ENCODE measurements at regions not wholly inside any gene's neighbourhood (a gene's known extent, or its start where the extent isn't known, plus 50 kb on each side); places are given as distances from the start of the nearest gene placed in this dataset.

GRCh38 chr21:41638201-41638790 lies 128.6 kb downstream of the RIPK4 start:
- WGBS = 90% methylated on average over 3 of the region's 3 CpGs
- Histone ChIP-seq H3K4me3 (ENCODE audit: low read depth, low read length) (no peak overlapping the region), H3K36me3 (ENCODE audit: insufficient read depth) (no peaks in the 10 kb centered on the region), H3K27ac (ENCODE audit: low read depth) (no peak overlapping the region), H3K4me1 (ENCODE audit: insufficient read depth) (no peaks in the 10 kb centered on the region)
- DNase-seq (ENCODE audit: extremely low spot score) = no peak

- Histone ChIP-seq H3K36me3 (ENCODE audit: insufficient read depth) (no peaks in the 10 kb centered on the region), H3K4me3 (ENCODE audit: low read depth, low read length) (no peak overlapping the region), H3K27ac (ENCODE audit: low read depth) (no peak overlapping the region), H3K4me1 (ENCODE audit: insufficient read depth) (no peaks in the 10 kb centered on the region)
- WGBS = 55% methylated on average over 12 of the region's 12 CpGs
- no peak for DNase-seq (ENCODE audit: extremely low spot score)
Measured at GRCh38 chr21:41636636-41637630, 129.0 kb upstream of the TMPRSS2 start.

GRCh38 chr21:41635874-41636273 lies 127.9 kb upstream of the TMPRSS2 start:
- H3K36me3 ChIP-seq (ENCODE audit: insufficient read depth) = no peaks in the 10 kb centered on the region
- H3K4me3 ChIP-seq (ENCODE audit: low read depth, low read length) = no peak overlapping the region
- H3K4me1 ChIP-seq (ENCODE audit: insufficient read depth) = no peaks in the 10 kb centered on the region
- no peak for DNase-seq (ENCODE audit: extremely low spot score)
- H3K27ac ChIP-seq (ENCODE audit: low read depth) = no peak overlapping the region

- 69% methylated on average over 9 of the region's 9 CpGs for WGBS
- H3K27ac ChIP-seq (ENCODE audit: low read depth) = no peak overlapping the region
- no peaks in the 10 kb centered on the region for H3K36me3 ChIP-seq (ENCODE audit: insufficient read depth)
- H3K4me1 ChIP-seq (ENCODE audit: insufficient read depth) = no peaks in the 10 kb centered on the region
- no peak for DNase-seq (ENCODE audit: extremely low spot score)
- no peak overlapping the region for H3K4me3 ChIP-seq (ENCODE audit: low read depth, low read length)
Measured at GRCh38 chr21:41634858-41635257, 126.9 kb upstream of the TMPRSS2 start.

GRCh38 chr21:41634211-41634694 lies 126.3 kb upstream of the TMPRSS2 start:
- Histone ChIP-seq H3K36me3 (ENCODE audit: insufficient read depth) (no peaks in the 10 kb centered on the region), H3K27ac (ENCODE audit: low read depth) (no peak overlapping the region), H3K4me1 (ENCODE audit: insufficient read depth) (no peaks in the 10 kb centered on the region), H3K4me3 (ENCODE audit: low read depth, low read length) (no peak overlapping the region)
- no peak for DNase-seq (ENCODE audit: extremely low spot score)
- 65% methylated on average over 6 of the region's 6 CpGs for WGBS

GRCh38 chr21:41633627-41634026 lies 125.7 kb upstream of the TMPRSS2 start:
- H3K4me1 ChIP-seq (ENCODE audit: insufficient read depth) = no peaks in the 10 kb centered on the region
- DNase-seq (ENCODE audit: extremely low spot score) = no peak
- 93% methylated on average over 4 of the region's 4 CpGs for WGBS
- no peaks in the 10 kb centered on the region for H3K36me3 ChIP-seq (ENCODE audit: insufficient read depth)
- no peak overlapping the region for H3K27ac ChIP-seq (ENCODE audit: low read depth)
- H3K4me3 ChIP-seq (ENCODE audit: low read depth, low read length) = no peak overlapping the region

GRCh38 chr21:41632748-41633475 lies 125.0 kb upstream of the TMPRSS2 start:
- Histone ChIP-seq H3K27ac (ENCODE audit: low read depth) (no peak overlapping the region), H3K36me3 (ENCODE audit: insufficient read depth) (no peaks in the 10 kb centered on the region), H3K4me1 (ENCODE audit: insufficient read depth) (no peaks in the 10 kb centered on the region), H3K4me3 (ENCODE audit: low read depth, low read length) (no peak overlapping the region)
- DNase-seq (ENCODE audit: extremely low spot score) = no peak
- 63% methylated on average over 12 of the region's 12 CpGs for WGBS

GRCh38 chr21:41631564-41632461 lies 123.9 kb upstream of the TMPRSS2 start:
- Histone ChIP-seq H3K27ac (ENCODE audit: low read depth) (no peak overlapping the region), H3K4me1 (ENCODE audit: insufficient read depth) (no peaks in the 10 kb centered on the region), H3K4me3 (ENCODE audit: low read depth, low read length) (no peak overlapping the region), H3K36me3 (ENCODE audit: insufficient read depth) (no peaks in the 10 kb centered on the region)
- DNase-seq (ENCODE audit: extremely low spot score) = no peak
- WGBS = 74% methylated on average over 14 of the region's 14 CpGs

- H3K36me3 ChIP-seq (ENCODE audit: insufficient read depth) = no peaks in the 10 kb centered on the region
- no peaks in the 10 kb centered on the region for H3K4me1 ChIP-seq (ENCODE audit: insufficient read depth)
- no peak for DNase-seq (ENCODE audit: extremely low spot score)
- H3K27ac ChIP-seq (ENCODE audit: low read depth) = no peak overlapping the region
- 91% methylated on average over 17 of the region's 17 CpGs for WGBS
- no peak overlapping the region for H3K4me3 ChIP-seq (ENCODE audit: low read depth, low read length)
Measured at GRCh38 chr21:41630917-41631316, 123.0 kb upstream of the TMPRSS2 start.

GRCh38 chr21:41630249-41630648 lies 122.3 kb upstream of the TMPRSS2 start:
- no peak for DNase-seq (ENCODE audit: extremely low spot score)
- Histone ChIP-seq H3K4me1 (ENCODE audit: insufficient read depth) (no peaks in the 10 kb centered on the region), H3K4me3 (ENCODE audit: low read depth, low read length) (no peak overlapping the region), H3K36me3 (ENCODE audit: insufficient read depth) (no peaks in the 10 kb centered on the region), H3K27ac (ENCODE audit: low read depth) (no peak overlapping the region)
- 75% methylated on average over 14 of the region's 14 CpGs for WGBS

- Histone ChIP-seq H3K27ac (ENCODE audit: low read depth) (no peak overlapping the region), H3K36me3 (ENCODE audit: insufficient read depth) (no peaks in the 10 kb centered on the region), H3K4me1 (ENCODE audit: insufficient read depth) (no peaks in the 10 kb centered on the region), H3K4me3 (ENCODE audit: low read depth, low read length) (no peak overlapping the region)
- 49% methylated on average over 4 of the region's 4 CpGs for WGBS
- no peak for DNase-seq (ENCODE audit: extremely low spot score)
Measured at GRCh38 chr21:41628256-41628655, 120.3 kb upstream of the TMPRSS2 start.

- Histone ChIP-seq H3K36me3 (ENCODE audit: insufficient read depth) (no peaks in the 10 kb centered on the region), H3K4me1 (ENCODE audit: insufficient read depth) (no peaks in the 10 kb centered on the region), H3K4me3 (ENCODE audit: low read depth, low read length) (no peak overlapping the region), H3K27ac (ENCODE audit: low read depth) (no peak overlapping the region)
- no peak for DNase-seq (ENCODE audit: extremely low spot score)
- WGBS = 95% methylated on average over 2 of the region's 2 CpGs
Measured at GRCh38 chr21:41627428-41627827, 119.5 kb upstream of the TMPRSS2 start.

GRCh38 chr21:41626021-41626420 lies 118.1 kb upstream of the TMPRSS2 start:
- WGBS = 67% methylated on average over 6 of the region's 6 CpGs
- Histone ChIP-seq H3K27ac (ENCODE audit: low read depth) (no peak overlapping the region), H3K4me3 (ENCODE audit: low read depth, low read length) (no peak overlapping the region), H3K4me1 (ENCODE audit: insufficient read depth) (no peaks in the 10 kb centered on the region), H3K36me3 (ENCODE audit: insufficient read depth) (no peaks in the 10 kb centered on the region)
- DNase-seq (ENCODE audit: extremely low spot score) = no peak

All from urinary bladder (tissue), 3 donors.